Loucy (cell line): ENCODE measurements at regions not wholly inside any gene's neighbourhood (a gene's known extent, or its start where the extent isn't known, plus 50 kb on each side); places are given as distances from the start of the nearest gene placed in this dataset.

Source experiments
- H2AFZ ChIP-seq: fragments of 200-600 bp; sonication (generic); 2 replicates; pipeline ENCODE4 v1.6.0; 2016; ENCODE audit warnings: antibody characterized with exemption, mild to moderate bottlenecking, low read length, moderate library complexity
- H3F3A ChIP-seq: fragments of 200-600 bp; 2 replicates; pipeline ENCODE4 v1.6.0; 2016; ENCODE audit warnings: antibody characterized with exemption, low read depth, mild to moderate bottlenecking
- H3K27me3 ChIP-seq: fragments of 200-600 bp; sonication (generic); 2 replicates; pipeline ENCODE4 v1.6.1; 2014; ENCODE audit warnings: low read length, mild to moderate bottlenecking; ENCODE audit not compliant: insufficient read depth, poor library complexity, severe bottlenecking
- H3K36me3 ChIP-seq: fragments of 200-600 bp; sonication (generic); 2 replicates; pipeline ENCODE4 v1.6.1; 2016; ENCODE audit warnings: low read length; ENCODE audit not compliant: insufficient read depth
- H3K4me1 ChIP-seq: fragments of 200-600 bp; sonication (generic); 2 replicates; pipeline ENCODE4 v1.5.1; 2014; ENCODE audit warnings: low read length, mild to moderate bottlenecking; ENCODE audit not compliant: insufficient read depth, poor library complexity, severe bottlenecking
- H3K4me2 ChIP-seq: fragments of 200-600 bp; sonication (generic); 2 replicates; pipeline ENCODE4 v1.6.0; 2014; ENCODE audit warnings: antibody characterized with exemption, low read length, low read depth, mild to moderate bottlenecking; ENCODE audit not compliant: poor library complexity, severe bottlenecking
- H3K4me3 ChIP-seq: fragments of 200-600 bp; sonication (generic); 2 replicates; pipeline ENCODE4 v1.5.1; 2014; ENCODE audit warnings: low read length, mild to moderate bottlenecking, mixed read lengths; ENCODE audit not compliant: poor library complexity, severe bottlenecking
- H3K79me2 ChIP-seq: fragments of 200-600 bp; sonication (generic); 2 replicates; pipeline ENCODE4 v1.6.1; 2014; ENCODE audit warnings: low read length; ENCODE audit not compliant: insufficient read depth
- H3K9ac ChIP-seq: fragments of 200-600 bp; sonication (generic); 2 replicates; pipeline ENCODE4 v1.6.0; 2014; ENCODE audit warnings: mild to moderate bottlenecking, low read depth, low read length, moderate library complexity; ENCODE audit not compliant: poor library complexity, severe bottlenecking
- H3K9me2 ChIP-seq: fragments of 200-600 bp; sonication (generic); replicated peaks from 2 replicates; pipeline ENCODE4 v1.6.1; 2016; ENCODE audit warnings: low read depth, low read length, mixed read lengths
- H3K9me3 ChIP-seq: fragments of 200-600 bp; sonication (generic); 2 replicates; pipeline ENCODE4 v1.6.1; 2014; ENCODE audit warnings: mild to moderate bottlenecking, antibody characterized with exemption, low read length, low read depth; ENCODE audit not compliant: insufficient read depth
- H4K20me1 ChIP-seq: fragments of 200-600 bp; sonication (generic); 2 replicates; pipeline ENCODE4 v1.6.0; 2014; ENCODE audit warnings: antibody characterized with exemption, low read length, mild to moderate bottlenecking; ENCODE audit not compliant: insufficient read depth, poor library complexity, severe bottlenecking
- CTCF ChIP-seq: fragments of 200-600 bp; sonication (generic); conservative IDR thresholded peaks from 2 replicates; pipeline ENCODE4 v1.5.1; 2014; ENCODE audit warnings: mild to moderate bottlenecking, antibody characterized with exemption, low read length
- EZH2phosphoT487 ChIP-seq: fragments of 200-600 bp; IDR thresholded peaks from 2 replicates; pipeline ENCODE4 v1.6.1; 2018; ENCODE audit warnings: antibody characterized with exemption, mild to moderate bottlenecking, moderate library complexity, borderline replicate concordance

- Histone ChIP-seq H3K27me3 (no peaks in the 10 kb centered on the region), H3K4me2 (no peak overlapping the region), H3K9me3 (no peaks in the 10 kb centered on the region), H3F3A (no peaks in the 10 kb centered on the region), H3K9ac (no peak overlapping the region), H3K4me3 (no peak overlapping the region), H3K4me1 (no peaks in the 10 kb centered on the region), H3K9me2 (no peaks in the 10 kb centered on the region), H4K20me1 (no peaks in the 10 kb centered on the region), H3K36me3 (no peaks in the 10 kb centered on the region), H2AFZ (no peak overlapping the region), H3K79me2 (no peaks in the 10 kb centered on the region)
- TF ChIP-seq CTCF (no peak), EZH2phosphoT487 (no peak)
Observed at GRCh38 chr3:105246536-105246935, 120.2 kb upstream of the ALCAM start.

- H3K9me3 ChIP-seq: no peaks in the 10 kb centered on the region
- no peaks in the 10 kb centered on the region for H3K36me3 ChIP-seq
Observed at GRCh38 chr3:105253225-105253624, 113.5 kb upstream of the ALCAM start.

GRCh38 chr3:105254154-105254553 lies 112.6 kb upstream of the ALCAM start:
- Histone ChIP-seq H3K4me1 (no peaks in the 10 kb centered on the region), H3K36me3 (no peaks in the 10 kb centered on the region), H3K9ac (no peak overlapping the region), H3K4me3 (no peak overlapping the region), H3K9me2 (no peaks in the 10 kb centered on the region), H3K4me2 (no peak overlapping the region), H3K79me2 (no peaks in the 10 kb centered on the region), H3K27me3 (no peaks in the 10 kb centered on the region), H4K20me1 (no peaks in the 10 kb centered on the region), H3F3A (no peaks in the 10 kb centered on the region), H3K9me3 (no peaks in the 10 kb centered on the region), H2AFZ (no peak overlapping the region)
- TF ChIP-seq EZH2phosphoT487 (no peak), CTCF (no peak)

More at GRCh38 chr3:105253225-105253624, 113.5 kb upstream of the ALCAM start:
- no peak overlapping the region for H3K4me2 ChIP-seq
- H3K4me3 ChIP-seq: no peak overlapping the region
- no peaks in the 10 kb centered on the region for H3K27me3 ChIP-seq
- no peak overlapping the region for H2AFZ ChIP-seq
- no peaks in the 10 kb centered on the region for H3K9me2 ChIP-seq
- no peaks in the 10 kb centered on the region for H3K79me2 ChIP-seq
- no peak overlapping the region for H3K9ac ChIP-seq
- no peaks in the 10 kb centered on the region for H4K20me1 ChIP-seq
- TF ChIP-seq CTCF (no peak), EZH2phosphoT487 (no peak)
- H3K4me1 ChIP-seq: no peaks in the 10 kb centered on the region
- no peaks in the 10 kb centered on the region for H3F3A ChIP-seq
